Effector CD8-positive, alpha-beta T cell (primary cell): ENCODE measurements at regions not wholly inside any gene's neighbourhood (a gene's known extent, or its start where the extent isn't known, plus 50 kb on each side); places are given as distances from the start of the nearest gene placed in this dataset.

Experiments used
- DNase-seq: peaks from one replicate; lab custom pipeline; 2025; lab: John Stamatoyannopoulos, UW

DNA sequence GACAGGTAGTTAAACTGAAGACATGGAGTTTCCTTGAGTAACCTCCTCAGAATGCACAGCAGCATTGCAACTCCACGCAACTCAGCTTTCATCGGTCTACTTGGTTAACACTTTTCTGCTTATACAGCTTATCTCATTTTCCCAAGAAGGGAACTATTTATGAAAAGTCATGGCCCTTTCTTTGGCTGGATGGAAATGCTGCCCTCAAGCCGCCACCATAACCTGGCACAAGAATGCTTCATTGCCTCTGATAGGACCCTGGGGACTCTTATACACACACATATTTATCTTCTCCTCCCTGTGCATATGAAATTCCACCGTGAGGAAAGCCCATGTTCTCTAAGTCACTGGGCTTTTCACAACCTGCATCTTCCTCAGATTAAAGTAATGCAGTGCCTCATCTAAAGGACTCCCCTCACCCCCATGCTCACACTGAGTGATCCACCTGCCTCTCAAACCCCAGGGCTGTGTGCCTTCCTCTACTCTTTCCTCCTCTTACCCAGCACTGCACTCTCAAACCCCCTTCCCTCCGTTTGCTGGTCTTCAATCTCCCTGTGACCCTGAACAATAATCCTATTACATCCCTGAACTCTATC lies 192.0 kb upstream of the HNRNPA3 start:
- DNase-seq, result no peak

DNA sequence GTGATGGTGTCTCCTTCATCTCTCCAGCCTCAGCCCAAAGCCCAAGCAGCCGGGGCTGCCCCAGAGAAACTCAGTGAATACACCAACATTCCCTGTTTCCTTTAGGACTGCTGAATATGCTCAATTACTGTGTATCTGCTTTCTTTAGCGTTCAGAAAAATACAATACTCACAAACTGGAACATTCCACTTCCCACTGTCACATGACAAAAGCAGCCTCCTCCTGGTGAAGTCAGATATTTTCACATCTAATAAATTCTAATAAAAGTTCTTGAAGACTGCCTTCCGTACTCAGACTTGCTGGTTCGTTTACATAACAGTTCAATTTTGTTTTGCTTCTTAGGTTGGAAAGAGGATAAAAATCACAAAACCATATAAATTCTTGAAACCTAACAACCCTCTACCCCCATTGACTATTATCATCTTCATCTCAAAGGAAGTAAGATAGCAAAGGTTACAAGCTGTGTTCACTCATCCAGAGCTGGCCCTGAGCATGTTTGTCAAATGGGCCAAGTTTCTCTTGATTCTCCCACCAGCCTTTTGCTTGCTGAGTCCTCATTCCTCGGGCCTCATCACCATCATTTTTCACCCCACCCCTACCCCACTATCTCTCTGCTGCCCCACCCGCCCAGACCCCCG lies 190.8 kb upstream of the HNRNPA3 start:
- DNase-seq, result no peak

DNA sequence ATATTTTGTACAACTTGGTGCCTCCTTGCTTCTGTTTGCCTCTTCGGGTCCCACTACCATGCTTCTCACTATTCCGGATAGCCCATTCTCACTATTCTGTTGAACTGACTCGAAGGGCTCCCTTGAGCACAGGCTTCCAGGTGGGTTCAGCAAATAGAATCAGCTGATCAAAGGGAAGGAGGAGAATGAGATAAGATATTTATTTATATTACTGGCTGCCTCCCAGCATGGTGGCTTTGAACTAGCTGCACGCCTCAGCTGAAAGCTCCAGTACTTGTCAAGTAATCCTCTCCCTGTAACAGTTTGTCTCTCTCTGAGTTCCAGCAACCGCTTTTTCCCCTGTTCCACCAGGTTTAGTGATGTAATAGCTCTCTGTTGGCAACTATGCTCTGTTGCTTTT lies 187.8 kb upstream of the HNRNPA3 start:
- DNase-seq, result no peak

GRCh38 chr2:177026253-177026652 lies 186.3 kb upstream of the HNRNPA3 start:
- DNase-seq, result no peak

DNA sequence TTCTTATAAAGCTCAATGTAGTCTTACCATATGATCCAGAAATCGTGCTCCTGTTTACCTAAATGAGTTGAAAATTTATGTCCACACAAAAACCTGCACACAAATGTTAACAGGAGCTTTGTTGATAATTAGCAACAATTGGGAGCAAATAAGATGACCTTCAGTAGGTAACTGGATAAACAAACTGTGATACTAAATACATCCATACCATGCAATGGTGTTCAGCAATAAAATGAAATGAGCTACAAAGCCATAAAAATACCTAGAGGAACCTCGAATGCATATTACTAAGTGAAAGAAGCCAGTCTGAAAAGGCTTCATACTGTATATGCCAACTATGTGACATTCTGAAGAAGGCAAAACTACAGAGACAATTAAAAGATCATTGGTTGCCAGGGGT lies 185.6 kb upstream of the HNRNPA3 start:
- no peak for DNase-seq

GRCh38 chr2:177028296-177028695 lies 184.3 kb upstream of the HNRNPA3 start:
- DNase-seq, result no peak

DNA sequence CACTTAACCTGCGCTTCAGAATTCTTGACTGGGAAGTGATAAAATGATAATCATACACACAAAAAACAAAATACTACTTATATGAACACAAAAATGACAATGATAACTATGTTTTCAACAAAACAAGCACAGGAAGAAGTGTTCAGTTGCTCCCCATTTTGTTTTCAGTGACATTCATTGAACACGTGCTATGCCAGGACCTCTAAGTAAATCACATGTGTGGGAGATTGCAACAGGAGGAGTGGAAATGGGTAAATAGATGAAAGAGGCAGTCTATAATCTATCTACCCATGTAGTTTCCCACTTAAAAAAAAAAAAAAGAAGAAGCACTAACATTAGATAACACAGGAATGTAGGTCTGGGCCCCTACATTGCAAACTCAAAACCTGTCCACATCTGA lies 183.5 kb upstream of the HNRNPA3 start:
- DNase-seq, result no peak

GRCh38 chr2:177029501-177029900 lies 183.1 kb upstream of the HNRNPA3 start:
- DNase-seq, result no peak

GRCh38 chr2:177029901-177030300 lies 182.7 kb upstream of the HNRNPA3 start:
- DNase-seq, result no peak

- DNase-seq, result no peak
These were observed 182.0 kb upstream of the HNRNPA3 start for GRCh38 chr2:177030451-177031105.

DNA sequence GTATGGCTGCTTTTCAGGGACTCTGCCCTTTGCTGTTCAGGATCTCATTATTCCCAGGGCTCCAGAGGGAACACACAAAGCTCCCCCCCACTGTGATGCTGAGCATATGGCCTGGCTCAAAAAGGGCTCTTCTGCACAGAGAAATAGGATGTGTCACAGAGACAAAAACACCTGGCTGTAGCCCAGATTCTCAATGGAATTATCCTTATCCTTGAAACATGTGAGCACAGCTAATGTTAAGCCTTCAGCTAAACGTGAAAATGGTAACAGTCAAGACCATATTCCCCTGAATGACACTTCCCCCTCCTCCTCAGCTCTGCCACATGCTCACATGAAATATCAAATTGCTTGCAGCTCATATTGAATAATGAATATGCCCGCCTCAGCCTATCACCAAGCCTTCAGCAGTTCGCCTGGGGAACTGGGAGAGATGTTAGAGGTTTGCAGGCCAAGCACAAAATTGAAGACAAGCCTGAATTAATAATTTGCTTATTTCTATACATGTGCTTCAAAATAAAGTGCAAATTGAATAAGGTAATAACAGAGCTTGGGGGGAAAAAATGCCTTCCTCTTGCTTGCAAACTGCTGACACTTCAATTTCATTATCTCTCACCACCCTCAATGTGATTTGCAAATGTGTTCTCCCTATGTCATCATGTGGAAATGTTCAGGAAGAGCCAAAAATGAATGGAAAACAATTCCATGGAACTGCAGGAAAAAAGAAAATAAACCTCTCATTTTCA lies 181.0 kb upstream of the HNRNPA3 start:
- no peak for DNase-seq

- no peak for DNase-seq
These were observed 175.8 kb upstream of the HNRNPA3 start for GRCh38 chr2:177036747-177037146.

GRCh38 chr2:177037569-177037968 lies 175.0 kb upstream of the HNRNPA3 start:
- DNase-seq, result no peak

- no peak for DNase-seq
These were observed 173.7 kb upstream of the HNRNPA3 start for GRCh38 chr2:177038787-177039484.

DNA sequence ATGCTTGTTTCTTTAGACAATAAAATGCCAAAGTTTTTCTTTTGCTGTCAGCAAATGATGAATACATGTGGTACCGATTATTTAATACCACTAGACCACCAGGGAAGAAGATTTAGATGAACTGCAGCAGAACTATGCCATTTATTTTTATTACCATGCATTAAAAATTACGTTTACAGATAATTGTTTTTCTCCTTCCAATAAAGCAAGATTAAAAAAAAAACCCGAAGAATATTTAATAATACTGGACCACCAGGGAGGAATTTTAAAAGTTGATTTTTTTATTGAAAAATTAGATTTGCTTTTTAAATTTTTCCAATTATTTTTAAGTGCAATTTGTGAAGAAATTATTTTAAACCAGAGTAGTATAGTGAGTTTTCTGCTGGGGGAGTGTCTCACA lies 170.3 kb upstream of the HNRNPA3 start:
- no peak for DNase-seq

- no peak for DNase-seq
These were observed 167.9 kb upstream of the HNRNPA3 start for GRCh38 chr2:177044671-177045070.

GRCh38 chr2:177048981-177049380 lies 163.6 kb upstream of the HNRNPA3 start:
- DNase-seq, result no peak

- no peak for DNase-seq
These were observed 161.3 kb upstream of the HNRNPA3 start for GRCh38 chr2:177051278-177051677.

GRCh38 chr2:177052471-177052870 lies 160.1 kb upstream of the HNRNPA3 start:
- DNase-seq, result no peak

- DNase-seq, result no peak
These were observed 159.6 kb upstream of the HNRNPA3 start for GRCh38 chr2:177053038-177053437.

DNA sequence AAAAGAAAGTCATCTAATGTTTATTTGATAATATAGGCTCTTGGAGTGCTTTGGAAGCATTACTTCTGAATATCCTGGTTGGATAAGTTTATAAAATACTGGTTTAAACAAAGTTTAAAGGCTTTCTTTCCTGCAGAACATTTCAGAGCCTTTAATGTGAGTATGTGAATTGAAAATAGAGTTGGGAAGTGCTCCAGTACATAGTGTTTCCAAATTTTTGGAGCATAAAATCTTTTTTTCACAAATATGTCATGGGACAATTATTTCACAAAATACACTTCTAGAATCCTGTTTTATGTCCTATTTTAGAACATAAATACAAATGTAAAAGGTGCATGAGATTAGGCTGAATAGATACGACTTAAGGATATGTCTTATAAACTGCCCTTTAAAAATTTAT lies 158.9 kb upstream of the HNRNPA3 start:
- DNase-seq, result no peak

DNA sequence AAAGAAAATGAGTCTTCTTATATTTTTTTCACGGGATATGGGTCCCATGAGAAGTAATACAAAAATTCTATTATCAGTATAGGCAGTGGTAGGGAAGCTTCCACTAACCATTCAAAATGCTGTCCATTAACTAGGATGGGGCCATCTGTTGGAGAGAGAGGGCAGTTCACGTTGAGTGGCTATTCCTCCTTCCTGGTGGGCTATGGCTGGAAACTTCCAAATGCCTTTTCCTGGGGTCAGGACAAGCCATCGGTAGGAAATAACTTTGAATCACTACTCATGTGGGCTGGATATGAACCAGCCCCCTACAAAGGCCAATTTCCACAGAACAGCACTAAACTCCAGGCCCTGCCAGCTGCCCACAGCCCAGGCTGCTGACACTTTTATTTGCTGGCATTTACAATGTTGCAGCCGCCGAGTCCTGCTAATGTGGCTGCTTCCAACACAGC lies 156.1 kb upstream of the HNRNPA3 start:
- no peak for DNase-seq
